GM04503 (cell line): ENCODE measurements at regions not wholly inside any gene's neighbourhood (a gene's known extent, or its start where the extent isn't known, plus 50 kb on each side); places are given as distances from the start of the nearest gene placed in this dataset.

Source experiments
- DNase-seq: peaks from one replicate; pipeline ENCODE4 v3.0.0-alpha.2; 2012; ENCODE audit warnings: low read depth

DNA sequence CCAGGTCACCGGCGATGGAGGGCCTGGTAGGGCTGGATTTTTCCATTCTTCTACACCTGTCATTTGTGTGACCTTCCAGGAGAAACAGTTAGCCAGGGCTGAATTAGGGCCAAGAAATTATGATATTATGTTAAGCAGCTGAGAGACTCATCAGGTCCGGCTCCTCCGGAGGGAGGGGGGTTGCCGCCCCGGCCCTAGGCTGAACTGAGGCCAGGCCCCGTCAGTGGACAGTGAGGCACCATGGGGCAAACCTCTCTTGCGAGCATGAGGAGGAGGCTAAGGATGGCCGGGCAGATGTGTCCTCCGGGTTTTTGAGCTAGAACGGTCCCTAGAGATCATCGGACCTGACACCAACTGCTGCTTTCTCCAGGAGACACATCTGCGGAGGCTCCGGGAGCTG is 150.1 kb downstream of the SOX11 start:
- DNase-seq: no peak

DNA sequence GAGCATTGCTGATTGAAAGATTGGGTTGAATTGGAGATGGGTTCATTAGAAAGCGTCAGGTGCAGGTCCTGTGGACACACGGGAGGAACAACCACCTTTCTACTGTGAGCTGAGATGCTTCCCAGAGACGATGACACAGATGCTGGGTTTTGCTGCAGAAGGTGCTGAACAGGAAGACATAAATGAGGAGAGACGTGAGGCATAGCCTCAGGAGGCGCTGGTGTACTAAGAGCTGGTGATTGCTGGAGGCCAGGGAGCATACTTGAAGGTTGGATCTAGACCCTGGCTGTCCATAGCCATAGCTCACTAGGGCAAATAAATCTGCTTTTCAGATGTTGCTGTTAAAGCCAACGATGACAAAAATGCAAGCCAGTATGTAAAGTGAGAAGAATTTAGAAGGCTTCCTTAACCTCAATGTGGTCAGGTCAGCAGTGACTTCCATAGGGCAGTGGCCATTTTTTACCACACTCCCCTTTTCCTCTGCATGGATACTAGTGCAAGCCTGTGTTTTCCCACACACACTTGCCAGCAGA is 153.7 kb downstream of the SOX11 start:
- no peak for DNase-seq

DNA sequence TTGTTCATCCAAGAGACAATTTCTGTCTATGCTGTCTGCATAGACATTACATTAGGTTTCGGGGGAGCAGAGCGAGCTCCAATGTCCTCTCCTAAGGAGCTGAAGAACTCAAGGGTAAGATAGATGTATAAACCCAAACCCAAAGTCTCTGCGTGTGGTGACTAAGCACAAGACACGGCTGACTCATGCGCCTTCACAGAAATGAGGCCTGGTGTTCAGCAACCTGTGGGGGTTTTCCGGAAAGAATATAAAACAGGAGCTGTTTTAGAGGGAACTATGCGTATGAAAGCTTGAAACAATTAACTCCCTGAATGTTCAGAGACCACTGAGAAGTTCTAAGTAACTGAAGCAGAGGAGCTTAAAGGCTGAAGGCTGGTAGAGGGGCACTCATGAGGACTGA is 154.7 kb downstream of the SOX11 start:
- no peak for DNase-seq

DNA sequence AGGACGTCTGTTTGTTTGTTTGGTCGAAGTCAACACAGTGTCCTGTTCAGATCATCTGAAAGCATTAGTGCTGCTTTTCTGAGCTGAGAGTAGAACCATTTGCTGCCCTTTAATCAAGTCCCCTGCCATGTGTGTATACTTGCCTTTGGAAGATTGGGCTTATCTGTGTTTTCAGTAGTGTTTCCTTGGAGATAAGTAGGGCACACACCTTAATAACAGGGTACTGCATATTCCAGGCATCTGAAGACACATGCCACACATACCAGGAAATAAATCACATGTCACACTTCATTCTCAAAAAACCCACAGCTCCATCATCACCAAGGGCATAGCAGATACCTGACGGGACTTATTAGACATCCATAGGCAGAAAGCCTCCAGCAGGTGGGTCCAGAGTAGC is 157.4 kb downstream of the SOX11 start:
- DNase-seq: no peak

DNA sequence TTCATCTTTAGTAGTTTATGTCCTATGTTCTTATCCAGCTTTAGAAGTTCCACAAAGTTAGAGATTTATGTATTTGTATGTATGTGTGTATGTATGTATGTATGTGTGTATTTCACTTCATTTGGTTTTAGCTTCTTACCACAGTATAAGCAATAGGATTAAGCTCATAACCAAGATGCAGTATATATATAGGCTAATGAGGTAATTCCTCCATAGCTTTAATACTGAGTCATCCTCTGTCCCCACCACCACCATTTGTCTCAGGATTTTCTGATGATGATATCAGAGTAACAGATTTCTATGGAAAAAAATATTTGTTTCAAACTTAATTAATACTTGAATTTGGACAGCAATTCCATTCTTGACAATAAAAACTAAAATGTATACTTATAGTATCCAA is 159.2 kb downstream of the SOX11 start:
- DNase-seq: no peak

DNA sequence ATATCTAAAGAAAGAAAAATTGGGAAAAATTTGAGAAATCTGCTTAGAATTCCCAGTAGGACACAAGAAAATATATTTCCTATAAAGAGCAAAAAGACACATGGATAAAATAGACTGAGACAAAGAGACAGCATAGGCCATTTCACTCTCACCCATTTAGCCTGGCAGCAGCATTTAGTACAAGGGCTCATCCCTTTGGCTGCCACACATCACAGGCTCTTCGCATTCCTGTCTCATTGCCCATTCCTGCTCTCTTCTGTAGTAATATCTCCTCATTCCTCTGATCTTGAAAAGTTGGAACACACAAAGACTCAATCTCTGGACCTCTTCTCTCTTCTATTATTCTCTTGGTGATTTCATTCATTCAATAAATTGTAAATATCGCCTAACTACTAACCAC is 162.6 kb downstream of the SOX11 start:
- no peak for DNase-seq

DNA sequence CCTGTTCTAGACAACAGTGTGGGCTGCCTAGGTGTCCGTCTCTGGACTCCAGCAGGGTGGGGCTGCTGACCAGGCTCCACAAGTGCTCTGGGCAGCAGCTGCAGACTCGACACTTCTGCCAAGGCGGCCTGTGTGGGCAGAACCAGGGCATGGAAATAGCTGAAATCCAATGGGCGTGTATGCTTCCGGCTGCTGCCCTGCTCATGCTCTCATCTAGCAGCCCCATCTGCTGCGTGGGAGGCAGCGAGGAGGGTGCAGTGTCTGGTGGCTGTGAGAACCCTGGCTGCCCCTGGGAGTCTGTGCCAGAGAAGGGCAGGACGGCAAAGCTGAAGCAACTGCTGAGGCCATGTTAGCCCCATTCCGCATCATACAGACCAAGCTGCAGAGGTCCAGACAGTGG is 174.9 kb downstream of the SOX11 start:
- DNase-seq: no peak

DNA sequence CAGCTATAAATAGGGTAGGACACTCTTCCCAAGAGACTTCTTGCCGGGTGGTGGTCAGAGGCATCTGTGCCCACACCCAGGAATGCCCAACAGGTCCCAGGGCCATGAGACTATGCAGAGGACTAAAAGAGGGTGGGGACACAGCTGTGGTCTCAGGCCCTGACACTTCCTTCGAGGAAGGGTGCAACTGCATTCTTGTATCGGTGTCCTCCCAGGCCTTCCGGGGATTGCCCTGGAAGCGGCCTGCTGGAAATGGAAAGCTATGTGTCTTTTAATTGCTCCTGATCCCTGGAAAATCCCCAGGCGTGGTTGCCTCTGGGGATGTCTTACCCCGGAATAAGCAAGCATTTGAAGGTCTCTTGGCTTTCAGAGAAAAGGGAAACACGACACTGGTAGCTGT is 176.7 kb downstream of the SOX11 start:
- no peak for DNase-seq

DNA sequence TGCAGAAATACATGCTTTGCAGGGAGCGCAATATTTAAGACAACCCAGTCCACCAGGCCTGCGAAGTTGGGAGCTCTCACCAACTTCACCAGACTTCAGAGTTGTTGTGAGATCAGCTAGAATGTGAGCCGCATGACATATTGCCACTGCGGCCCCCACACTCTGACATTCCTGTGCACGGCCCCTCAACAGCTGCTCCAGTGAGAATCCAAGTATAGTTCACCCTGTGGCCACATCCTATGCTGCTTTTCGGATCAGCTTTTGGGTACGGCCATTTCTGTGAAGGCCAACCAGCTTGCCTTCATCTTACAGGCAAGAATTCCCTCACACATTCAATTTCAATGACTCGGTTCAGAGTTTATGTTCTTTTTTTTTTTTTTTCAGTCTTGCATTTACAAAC is 177.8 kb downstream of the SOX11 start:
- no peak for DNase-seq

DNA sequence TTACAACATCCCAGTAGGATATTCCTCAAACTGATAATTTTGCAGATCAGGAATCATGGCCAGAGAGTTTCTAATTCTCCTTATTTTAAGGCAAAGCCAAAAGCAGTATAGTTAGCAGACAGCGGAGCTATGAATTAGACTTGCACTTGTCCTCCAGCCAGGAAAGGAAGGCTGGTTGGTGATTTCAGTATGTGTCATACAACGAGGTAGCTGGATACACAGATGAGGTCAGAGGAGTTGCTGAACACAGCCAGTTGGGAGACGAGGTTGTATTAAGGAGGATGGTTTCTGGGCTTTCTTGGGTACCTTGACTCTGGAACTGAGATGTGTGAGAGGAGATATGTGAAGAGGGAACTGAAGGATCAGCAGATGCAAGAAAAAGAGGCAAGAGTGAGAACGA is 185.2 kb downstream of the SOX11 start:
- DNase-seq: no peak

DNA sequence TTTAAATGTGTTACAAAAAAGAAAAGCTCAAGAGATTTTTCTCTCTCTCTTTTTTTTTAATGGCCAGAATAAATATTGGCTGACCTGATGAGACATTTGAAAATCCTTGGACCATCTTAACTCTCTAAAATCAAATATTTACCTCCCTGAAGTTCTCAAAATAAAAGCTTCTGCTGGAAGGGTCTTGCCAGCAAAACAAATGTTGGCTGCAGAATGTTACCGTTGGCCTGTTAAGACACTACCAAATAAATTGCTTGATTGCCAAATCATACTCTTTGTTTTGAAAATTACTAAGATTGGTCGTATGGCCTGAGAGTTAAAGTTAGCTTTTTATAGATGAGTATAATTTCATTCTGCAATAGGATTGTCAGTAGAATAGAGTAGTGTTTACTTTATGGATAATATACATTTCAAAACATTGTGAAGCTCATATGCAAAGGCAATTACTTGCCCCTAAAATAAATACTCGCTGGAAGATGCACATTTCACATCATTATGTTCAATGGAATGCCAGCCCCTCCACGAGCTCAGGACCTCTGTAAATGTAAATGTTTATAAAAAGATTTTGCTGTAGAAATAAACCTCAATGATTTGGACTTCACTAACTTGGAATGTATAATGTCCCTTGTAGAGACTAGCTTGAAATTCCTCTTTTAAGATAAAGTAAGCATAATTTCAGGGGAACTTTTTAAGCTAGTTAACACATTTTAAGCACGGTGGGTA is 193.4 kb downstream of the SOX11 start:
- DNase-seq: no peak

DNA sequence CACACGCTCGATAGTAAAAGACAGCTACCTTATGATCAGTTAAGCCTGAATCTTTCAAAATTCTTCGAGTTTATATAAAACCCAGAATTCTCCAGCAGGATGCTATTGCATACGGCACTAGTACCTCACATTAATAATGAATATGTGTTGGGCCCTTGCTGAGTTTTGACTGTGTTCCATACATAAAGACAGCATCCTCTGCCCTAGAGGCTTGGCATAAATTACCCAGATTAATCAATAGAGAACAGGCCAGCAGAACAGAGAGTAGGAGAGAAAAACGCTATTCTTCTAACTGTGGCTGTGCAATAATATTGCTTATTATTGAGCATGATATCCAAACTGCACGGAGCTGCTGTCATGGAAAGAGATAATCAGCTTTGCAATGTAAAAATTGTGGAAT is 194.3 kb downstream of the SOX11 start:
- DNase-seq: no peak

DNA sequence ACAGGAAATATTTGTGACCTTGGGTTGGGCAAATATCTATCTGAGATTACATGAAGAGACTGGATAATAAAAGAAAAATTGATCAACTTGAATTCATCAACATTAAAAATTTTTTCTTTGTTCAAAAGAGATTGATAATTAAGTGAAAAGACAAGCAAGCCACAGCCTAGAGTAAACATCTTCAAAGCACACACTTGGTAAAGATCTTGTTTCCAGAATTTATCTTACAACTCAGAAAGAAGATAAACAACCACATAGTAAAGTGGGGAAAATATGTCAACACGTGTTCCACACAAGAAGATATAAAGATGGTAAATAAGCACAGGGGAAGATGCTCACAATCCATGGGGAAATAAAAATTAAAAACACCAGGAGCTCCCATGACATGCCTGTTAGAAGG is 195.9 kb downstream of the SOX11 start:
- DNase-seq: no peak

DNA sequence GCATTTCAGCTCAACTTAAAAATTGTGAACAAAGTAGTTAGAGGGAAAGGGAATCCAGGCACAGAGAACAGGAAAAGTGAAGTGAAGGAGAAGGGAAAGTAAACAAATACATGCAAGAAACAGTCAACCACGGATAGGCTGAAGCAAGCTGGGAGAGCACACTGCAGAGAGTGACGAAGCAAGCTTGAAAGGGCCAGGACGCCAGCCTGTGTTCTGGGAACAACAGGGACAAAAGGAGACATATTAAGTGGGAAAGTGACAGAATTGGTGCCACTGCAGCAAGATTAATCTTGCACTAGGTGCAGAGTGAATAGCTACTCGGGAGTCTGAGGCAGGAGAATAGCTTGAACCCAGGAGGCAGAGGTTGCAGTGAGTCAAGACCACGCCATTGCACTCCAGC is 197.3 kb downstream of the SOX11 start:
- no peak for DNase-seq

DNA sequence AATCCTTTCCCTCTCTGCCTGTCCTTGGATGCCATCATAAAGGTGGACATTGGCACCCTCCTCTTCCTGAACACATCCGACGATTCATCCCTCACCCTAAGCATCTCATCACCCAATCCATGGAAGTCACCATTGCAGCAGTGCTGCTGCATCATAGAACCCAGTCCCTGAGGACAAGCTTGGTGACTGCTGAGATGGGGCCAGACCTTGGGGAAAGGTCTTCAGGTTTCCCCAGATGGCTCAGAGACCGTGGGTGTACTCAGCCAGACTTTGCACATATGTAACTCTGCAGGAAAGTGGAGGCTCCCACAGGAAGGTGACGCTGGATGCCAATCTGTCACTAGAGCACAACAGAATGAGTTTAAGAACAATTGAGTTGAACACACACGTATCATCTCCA is 202.2 kb downstream of the SOX11 start:
- no peak for DNase-seq

DNA sequence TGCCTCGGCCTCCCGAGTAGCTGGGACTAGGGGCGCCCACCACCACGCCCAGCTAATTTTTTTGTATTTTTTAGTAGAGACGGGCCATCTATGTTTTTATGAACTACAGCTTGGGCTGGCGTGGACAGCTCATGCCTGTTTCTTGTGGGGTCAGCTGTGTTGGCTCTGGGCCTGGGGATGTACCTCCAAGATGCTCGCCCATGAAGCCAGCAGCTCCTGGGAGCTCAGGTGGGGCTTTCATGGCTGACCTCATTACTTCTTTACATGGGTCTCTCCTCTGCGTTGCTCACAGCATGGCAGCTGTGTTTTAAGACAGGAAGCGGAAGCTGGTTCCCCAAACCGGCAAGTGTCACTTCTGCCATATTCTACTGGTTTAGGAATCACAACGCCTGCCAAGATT is 203.1 kb downstream of the SOX11 start:
- no peak for DNase-seq

DNA sequence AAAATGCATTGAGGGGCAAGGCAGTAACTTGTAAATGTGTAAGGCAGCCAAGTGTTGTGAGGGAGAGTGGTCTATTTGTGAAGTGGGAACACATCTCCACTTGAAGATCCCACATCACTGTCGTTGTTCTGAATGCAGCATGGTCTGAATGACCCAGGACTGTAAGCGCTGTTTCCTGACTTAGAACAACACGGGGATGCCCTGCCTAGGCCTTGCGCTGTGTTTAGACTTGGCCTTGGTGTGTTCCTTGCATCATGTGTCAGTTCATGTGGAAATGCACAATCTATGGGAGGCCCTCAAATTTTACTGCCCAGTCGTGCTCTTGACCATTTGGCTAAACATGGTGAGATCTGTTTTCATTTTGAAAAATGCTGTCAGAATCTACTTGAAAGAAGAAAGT is 205.1 kb downstream of the SOX11 start:
- DNase-seq: no peak

DNA sequence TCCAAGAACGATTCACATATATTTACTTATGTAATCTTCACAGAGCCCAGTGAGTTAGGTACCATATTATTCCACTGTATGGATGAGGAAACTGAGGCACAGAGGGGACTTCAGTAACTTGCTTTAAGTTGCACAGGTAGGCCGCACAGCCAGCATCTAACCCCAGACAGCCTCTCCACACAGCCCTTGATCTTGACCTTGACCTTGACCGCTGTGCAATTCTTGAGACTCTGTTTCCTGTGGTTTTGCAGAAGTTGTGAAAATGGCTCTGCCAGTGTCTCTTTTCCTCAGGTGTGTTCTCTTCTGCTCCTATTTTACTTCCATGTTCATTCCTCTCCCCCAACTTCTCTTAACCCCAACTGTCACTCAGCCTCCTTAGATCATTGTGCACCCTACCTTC is 206.5 kb downstream of the SOX11 start:
- no peak for DNase-seq

DNA sequence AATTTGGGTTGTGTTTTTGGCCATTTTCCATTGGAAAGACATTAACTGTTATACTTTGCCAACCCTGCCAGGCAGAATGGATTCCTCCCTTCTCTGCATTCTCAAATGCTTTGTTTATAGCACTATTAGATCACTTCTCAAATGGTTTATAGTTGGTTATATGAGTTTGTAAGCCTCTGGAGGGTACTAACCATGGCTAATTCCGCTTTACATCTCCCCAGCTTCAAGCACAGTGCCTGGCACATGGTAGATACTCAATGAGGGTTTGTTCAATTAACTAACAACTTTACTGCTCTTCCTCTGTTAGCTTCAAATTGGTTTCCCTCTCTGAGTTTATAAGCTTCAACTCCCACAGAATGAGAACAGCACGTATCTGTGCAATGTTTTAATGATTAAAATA is 213.5 kb downstream of the SOX11 start:
- DNase-seq: no peak

DNA sequence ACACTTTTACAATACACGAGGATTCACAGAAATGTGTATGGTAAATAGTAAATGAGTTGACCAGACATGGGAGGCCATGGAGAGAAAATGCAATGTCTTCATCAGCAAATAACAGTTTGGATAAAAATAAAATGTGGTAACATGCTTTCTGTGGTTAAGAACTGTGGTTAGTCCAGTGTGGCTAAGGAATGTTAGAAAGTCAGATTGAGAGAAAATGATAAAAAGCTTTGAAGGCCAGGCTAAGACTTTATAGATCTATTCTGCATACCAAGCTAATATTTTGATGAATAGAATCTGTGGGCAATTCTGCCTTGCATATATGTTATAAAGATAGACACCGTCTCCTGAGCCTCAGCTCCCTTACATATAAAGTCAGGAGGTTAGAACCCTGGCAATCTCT is 215.9 kb downstream of the SOX11 start:
- DNase-seq: no peak

DNA sequence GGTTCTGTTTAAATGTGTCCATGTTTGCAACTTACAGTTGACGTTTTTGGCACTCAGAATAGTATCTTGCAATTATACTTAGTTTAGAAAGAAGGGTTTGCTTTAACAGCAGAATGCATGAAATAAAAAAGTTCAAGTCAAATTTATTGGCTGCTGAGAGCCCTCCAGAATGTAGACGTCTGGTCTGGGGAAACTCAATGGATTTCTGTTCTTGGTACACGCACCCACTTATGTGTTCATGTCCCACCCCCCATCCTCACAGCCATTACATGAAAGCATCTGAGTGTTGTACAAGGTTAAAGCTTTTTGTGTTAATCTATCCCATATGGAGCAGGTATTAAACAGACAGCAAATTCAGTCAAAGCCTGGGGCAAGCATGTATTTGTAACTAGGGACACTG is 219.5 kb downstream of the SOX11 start:
- no peak for DNase-seq

DNA sequence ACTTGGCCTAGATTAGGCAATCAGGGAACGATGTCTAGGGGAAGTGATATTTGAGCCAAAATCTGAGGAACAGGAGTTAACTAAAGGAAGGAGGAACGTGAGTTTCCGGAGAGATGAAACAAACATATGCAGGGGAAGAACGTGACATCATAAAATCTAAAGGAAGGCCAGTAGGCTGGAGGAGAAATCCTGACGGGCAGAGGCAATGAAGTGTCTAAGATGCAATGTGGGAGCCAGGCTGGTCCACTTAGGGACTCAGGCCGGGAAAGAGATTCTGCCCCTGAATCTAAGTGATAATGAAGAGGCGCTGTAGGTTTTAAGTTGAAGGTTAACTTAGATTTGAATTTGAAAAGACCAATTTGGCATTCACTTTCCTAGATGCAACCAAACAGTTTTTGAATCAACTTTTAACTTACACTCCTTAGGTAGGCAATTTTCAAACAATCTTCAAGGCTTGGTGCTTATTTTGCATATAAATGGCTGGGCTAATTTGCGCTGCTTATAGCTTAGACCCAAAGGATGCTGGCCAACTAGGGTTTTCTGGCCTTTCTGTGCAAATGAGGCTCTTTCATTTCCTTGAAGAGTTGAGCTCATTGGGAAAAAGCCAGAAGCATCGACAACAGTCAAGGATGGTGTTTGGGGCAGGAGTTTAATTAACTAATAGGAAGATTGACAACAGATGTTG is 221.7 kb downstream of the SOX11 start:
- no peak for DNase-seq

DNA sequence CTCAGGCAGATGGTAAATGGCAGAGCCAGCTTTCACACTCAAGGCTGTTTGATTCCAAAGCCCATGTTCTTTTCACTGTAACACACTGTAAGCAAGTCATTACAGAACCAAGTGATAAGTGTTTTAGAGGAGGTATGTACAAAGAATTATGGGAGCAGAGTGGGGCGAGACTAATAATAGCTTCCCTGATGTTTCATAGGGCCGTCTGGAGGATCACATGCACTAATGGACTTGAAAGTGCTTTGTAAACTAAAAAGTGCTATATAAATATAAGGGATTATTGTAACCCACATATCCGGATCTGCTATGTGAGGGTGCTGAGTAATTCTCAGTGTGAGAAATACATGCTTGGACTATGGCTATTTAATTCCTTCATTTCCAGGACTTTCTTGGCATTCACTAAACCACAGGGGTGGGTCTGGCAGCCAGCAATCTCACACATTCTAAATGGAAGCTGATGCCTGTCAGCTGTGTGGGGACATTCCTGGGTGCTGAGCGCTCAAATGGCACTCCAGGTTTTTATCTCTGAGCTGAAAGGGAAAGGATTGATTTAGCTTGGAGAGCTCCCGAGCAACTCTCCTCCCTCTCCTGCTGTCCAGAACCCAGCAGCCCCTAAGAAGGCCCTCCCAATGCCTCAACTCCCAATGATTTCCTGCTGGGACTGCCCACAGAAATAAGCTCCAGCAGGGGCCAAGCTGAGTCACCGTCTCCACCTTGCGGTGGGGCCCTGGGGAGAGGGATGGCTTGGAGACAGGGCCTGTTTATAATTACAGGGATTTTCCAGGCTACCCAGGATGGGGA is 222.8 kb downstream of the SOX11 start:
- no peak for DNase-seq
